ENCODE measurements at regions not wholly inside any gene's neighbourhood (a gene's known extent, or its start where the extent isn't known, plus 50 kb on each side); places are given as distances from the start of the nearest gene placed in this dataset.

DNA sequence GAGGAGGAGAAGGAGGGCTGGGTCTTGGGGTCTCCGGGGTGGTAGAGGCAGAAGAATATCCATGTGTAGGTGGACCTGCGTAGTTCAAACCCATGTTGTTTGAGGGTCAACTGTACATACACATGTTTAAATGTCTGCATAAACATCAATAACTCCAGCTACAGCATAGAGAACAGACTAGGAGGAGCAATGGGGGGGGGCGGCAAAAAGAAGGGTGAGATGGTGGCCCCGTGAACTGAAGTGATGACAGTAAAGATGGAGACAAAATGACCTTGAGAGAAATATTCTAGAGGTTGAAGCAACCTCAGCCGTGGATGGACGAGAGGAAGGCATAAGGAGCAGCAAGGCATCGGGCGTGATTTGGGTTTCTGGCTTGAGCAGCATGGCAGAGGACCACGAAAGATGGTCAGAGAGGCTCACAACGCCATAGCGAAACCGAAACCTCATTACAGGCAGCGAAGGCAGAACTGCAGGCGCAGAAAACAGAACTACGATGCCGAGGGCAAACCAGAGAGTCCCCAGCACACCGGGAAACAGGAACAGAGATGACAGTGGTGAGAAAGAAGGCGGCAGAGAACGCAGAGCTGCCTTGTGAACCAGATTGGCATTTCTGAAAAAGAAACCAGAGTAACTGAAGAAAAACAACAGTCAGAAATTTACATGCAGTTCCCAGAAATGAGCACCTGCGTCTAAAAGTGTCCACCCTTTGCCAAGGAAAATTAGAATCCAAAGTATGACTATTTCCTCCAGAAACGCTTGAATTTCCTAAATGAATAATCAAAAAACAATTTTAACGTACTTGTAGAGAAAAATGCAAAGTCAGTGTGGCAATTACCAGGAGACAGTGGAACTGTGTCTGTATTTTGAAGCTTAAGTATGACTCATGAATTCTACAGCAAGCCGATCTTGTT is 50.3 kb upstream of the ENPP6 start (continued):
- TF ChIP-seq, protein P1, sequence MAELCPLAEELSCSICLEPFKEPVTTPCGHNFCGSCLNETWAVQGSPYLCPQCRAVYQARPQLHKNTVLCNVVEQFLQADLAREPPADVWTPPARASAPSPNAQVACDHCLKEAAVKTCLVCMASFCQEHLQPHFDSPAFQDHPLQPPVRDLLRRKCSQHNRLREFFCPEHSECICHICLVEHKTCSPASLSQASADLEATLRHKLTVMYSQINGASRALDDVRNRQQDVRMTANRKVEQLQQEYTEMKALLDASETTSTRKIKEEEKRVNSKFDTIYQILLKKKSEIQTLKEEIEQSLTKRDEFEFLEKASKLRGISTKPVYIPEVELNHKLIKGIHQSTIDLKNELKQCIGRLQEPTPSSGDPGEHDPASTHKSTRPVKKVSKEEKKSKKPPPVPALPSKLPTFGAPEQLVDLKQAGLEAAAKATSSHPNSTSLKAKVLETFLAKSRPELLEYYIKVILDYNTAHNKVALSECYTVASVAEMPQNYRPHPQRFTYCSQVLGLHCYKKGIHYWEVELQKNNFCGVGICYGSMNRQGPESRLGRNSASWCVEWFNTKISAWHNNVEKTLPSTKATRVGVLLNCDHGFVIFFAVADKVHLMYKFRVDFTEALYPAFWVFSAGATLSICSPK (IDR thresholded peaks at IDR 0.05; ENCODE audit: borderline replicate concordance), result no peak
- TF ChIP-seq ETV6 (IDR thresholded peaks at IDR 0.05; ENCODE audit: borderline replicate concordance in 1 of 2, low read depth in 2 of 2, low read length in 1 of 2), result no peak
- TF ChIP-seq ETV6 (CRISPR knock-in tag; IDR thresholded peaks at IDR 0.05; ENCODE audit: borderline replicate concordance), result no peak
- peak; percentile 90 for TF ChIP-seq FOSL1 (tag; conservative IDR thresholded peaks at IDR 0.05)
- 0 out of 2 replicates have a peak, but pooled peaks have one; percentile 64 for TF ChIP-seq FOXK1 (CRISPR knock-in tag; IDR thresholded peaks at IDR 0.05; ENCODE audit: borderline replicate concordance)
- peak; percentile 67 for TF ChIP-seq NFE2L1 (tag; IDR thresholded peaks at IDR 0.05; ENCODE audit: borderline replicate concordance, low read depth)
- TF ChIP-seq, protein P2, sequence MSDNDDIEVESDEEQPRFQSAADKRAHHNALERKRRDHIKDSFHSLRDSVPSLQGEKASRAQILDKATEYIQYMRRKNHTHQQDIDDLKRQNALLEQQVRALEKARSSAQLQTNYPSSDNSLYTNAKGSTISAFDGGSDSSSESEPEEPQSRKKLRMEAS (CRISPR knock-in tag; IDR thresholded peaks at IDR 0.05), result peak; percentile 57; the same call in 1 of the 2 replicates
- TF ChIP-seq ZNF239 (CRISPR knock-in tag; IDR thresholded peaks at IDR 0.05), result no peak
- peak in 1 of 2 experiments; percentile 51; a peak in 1 of 4 replicates for TF ChIP-seq KDM1A (IDR thresholded peaks at IDR 0.05)
- TF ChIP-seq JUND (IDR thresholded peaks at IDR 0.05; ENCODE audit: borderline replicate concordance, low read depth, low read length), result peak; percentile 87
- peak; percentile 80 for TF ChIP-seq JUND (tag; IDR thresholded peaks at IDR 0.05; ENCODE audit: borderline replicate concordance, low read depth, low read length)
- peak; percentile 90 for TF ChIP-seq MAFF (IDR thresholded peaks at IDR 0.05; ENCODE audit: low read length)
- TF ChIP-seq, protein P3, sequence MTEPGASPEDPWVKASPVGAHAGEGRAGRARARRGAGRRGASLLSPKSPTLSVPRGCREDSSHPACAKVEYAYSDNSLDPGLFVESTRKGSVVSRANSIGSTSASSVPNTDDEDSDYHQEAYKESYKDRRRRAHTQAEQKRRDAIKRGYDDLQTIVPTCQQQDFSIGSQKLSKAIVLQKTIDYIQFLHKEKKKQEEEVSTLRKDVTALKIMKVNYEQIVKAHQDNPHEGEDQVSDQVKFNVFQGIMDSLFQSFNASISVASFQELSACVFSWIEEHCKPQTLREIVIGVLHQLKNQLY (CRISPR knock-in tag; conservative IDR thresholded peaks at IDR 0.05), result no peak
- TF ChIP-seq, protein P4, sequence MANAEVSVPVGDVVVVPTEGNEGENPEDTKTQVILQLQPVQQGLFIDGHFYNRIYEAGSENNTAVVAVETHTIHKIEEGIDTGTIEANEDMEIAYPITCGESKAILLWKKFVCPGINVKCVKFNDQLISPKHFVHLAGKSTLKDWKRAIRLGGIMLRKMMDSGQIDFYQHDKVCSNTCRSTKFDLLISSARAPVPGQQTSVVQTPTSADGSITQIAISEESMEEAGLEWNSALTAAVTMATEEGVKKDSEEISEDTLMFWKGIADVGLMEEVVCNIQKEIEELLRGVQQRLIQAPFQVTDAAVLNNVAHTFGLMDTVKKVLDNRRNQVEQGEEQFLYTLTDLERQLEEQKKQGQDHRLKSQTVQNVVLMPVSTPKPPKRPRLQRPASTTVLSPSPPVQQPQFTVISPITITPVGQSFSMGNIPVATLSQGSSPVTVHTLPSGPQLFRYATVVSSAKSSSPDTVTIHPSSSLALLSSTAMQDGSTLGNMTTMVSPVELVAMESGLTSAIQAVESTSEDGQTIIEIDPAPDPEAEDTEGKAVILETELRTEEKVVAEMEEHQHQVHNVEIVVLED (CRISPR knock-in tag; IDR thresholded peaks at IDR 0.05), result no peak
- TF ChIP-seq, protein P5, sequence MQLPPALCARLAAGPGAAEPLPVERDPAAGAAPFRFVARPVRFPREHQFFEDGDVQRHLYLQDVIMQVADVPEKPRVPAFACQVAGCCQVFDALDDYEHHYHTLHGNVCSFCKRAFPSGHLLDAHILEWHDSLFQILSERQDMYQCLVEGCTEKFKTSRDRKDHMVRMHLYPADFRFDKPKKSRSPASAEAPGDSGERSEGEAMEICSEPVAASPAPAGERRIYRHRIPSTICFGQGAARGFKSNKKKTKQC (CRISPR knock-in tag; IDR thresholded peaks at IDR 0.05), result 0 out of 2 replicates have a peak, but pooled peaks have one; percentile 48
- peak; percentile 67 for TF ChIP-seq SMARCA4 (IDR thresholded peaks at IDR 0.05)
- 0 out of 2 replicates have a peak, but pooled peaks have one; percentile 20 for TF ChIP-seq HCFC1 (IDR thresholded peaks at IDR 0.05; ENCODE audit: low read depth, low read length)
- no peak for TF ChIP-seq CBFA2T3 (IDR thresholded peaks at IDR 0.05)
- TF ChIP-seq DDX20 (tag; IDR thresholded peaks at IDR 0.05; ENCODE audit: low read depth), result no peak
- no peak for TF ChIP-seq BMI1 (IDR thresholded peaks at IDR 0.05; ENCODE audit: low read length)
- TF ChIP-seq CBX5 (IDR thresholded peaks at IDR 0.05; ENCODE audit: borderline replicate concordance, low read depth), result 0 out of 2 replicates have a peak, but pooled peaks have one; percentile 18

Data from K562 (cell line).